ENCODE measurements at regions not wholly inside any gene's neighbourhood (a gene's known extent, or its start where the extent isn't known, plus 50 kb on each side); places are given as distances from the start of the nearest gene placed in this dataset.

DNA sequence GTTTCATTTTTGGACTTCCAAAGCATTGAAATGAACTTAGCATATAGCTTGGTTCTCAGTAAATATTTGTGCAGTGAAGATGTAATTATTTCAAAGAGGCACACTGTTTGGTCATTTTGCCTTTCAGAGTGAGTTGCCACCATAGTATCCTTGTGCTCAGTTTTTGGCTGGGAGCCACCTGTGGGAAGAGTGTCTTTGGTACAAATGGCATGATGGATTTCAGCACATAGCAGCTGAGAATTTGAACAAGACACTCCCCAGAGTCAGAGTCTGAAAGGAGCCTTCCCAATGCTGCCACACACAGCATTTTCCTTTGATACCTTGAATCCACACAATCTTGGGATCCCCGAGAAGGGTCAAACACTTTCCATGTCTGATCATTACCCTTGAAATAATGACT, 897.2 kb upstream of the ARPP21 start:
- no peak for DNase-seq (ENCODE audit: low spot score)

DNA sequence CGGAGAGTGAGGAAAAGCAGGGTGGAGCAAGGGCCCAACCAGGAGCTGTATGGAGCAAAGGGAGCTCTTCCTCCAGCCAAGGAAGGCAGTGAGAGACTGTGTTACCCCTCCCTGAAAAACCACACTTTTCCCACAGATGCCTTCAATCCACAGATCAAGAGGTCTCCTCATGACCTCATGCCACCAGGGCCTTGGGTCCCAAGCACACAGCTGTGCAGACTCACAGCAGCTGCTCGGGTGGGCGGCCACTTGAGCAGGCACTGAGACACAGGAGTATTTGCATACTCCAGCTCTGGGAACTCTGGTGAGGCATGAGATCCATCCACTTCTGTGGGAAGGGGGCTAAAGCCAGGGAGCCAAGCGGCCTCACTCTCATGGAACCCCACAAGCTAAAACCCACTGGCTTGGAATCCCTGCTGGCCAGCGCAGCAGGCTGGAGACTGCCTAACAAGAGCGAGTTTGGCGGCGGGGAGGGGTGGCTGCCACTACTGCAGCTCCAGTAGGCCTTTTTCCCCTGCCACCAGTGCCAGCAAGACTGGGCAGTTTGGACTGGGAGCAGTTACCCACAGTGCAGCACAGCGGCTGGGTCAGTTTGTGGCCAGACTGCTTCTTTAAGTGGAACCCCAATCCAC, 880.6 kb upstream of the ARPP21 start:
- DNase-seq (ENCODE audit: low spot score): peak; percentile 83

DNA sequence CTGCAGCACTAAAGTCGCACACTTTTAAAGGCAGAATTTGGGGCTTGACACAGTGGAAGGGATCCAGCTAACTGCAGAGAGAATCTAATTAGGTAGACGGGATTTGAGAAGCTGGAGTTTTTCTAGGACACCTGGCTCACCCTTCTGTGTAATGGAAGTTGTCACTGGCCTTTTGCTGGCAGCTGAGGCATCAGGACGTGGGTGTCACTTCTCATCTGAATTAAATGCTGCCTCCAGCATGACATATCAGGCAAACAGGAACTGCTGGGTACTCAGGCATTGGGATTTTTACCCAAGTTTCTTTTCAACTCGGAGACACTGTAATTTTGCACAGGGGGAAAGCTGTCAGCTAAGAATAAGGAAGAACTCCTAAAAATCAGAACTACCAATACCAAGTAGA, 861.9 kb upstream of the ARPP21 start:
- no peak for DNase-seq (ENCODE audit: low spot score)

DNA sequence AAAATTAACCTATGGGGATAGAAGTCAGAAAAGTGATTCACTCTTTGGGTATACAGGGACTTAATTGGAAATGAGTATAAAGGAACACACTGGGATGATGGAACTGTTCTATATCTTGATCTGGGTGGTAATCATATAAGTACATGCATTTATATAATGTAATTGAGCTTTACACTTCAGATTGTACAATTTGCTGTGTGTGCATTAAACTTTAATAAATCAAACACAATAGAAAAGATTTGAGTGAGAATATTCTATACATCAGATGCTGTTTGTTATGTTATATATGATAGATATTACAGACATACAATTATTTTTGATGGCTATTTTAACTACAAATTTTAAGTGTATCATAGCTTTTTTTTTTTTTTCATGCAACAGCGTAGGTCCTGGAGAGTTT, 860.2 kb upstream of the ARPP21 start:
- no peak for DNase-seq (ENCODE audit: low spot score)

DNA sequence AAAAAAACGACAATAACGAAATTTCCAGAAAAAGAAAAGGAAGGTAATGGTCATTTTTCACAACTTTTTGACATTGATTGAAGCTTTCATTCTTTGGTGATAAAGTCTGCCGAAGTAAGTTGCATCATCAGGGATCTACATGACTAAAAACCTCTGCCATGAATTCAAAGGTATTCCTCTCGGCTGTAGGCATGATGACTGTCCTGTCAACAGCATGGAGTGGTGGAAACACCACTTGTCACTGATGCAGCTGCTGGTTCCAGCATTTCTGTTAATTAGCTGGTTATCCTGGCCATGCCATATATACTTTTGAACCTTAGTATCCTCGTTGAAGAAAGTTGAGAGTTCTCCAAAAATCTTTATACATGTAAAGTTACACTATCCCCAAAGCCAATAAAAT, 859.0 kb upstream of the ARPP21 start:
- no peak for DNase-seq (ENCODE audit: low spot score)

DNA sequence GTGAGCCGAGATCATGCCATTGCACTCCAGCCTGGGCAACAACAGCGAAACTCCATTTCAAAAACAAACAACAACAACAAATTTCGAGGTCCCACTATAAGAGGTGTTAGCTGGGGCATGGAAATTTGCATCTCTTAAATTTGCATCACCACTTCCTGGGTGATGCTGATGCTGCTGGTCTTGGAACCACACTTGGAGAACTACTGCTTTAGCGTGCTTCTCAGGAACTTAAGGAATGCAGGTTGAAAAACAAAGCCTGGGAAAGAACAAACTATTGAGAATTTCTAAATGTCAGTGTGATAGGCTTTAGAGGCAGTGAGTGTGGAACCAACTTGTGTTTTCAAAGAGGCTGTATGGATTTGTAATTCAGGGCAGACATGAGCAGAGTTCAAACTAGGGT, 858.4 kb upstream of the ARPP21 start:
- DNase-seq (ENCODE audit: low spot score): no peak

DNA sequence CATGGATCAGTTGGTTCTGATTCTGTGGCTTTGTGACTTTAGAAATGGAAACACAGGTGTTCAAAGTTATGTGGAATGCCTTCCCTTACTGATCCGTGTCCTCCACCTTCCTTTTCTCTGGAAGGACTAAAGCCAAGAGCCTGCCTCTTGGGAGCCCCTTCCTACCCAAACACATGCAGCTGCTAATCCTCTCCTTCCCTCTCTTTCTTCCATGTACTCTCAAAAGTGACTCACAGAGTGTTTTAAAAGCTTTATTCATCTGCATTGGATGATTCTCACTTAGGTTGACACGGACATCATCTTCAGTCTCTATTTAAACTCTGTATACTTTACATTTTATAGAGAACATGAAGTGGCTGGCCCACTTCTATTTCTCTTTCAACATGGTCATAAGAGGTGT, 856.5 kb upstream of the ARPP21 start:
- no peak for DNase-seq (ENCODE audit: low spot score)

DNA sequence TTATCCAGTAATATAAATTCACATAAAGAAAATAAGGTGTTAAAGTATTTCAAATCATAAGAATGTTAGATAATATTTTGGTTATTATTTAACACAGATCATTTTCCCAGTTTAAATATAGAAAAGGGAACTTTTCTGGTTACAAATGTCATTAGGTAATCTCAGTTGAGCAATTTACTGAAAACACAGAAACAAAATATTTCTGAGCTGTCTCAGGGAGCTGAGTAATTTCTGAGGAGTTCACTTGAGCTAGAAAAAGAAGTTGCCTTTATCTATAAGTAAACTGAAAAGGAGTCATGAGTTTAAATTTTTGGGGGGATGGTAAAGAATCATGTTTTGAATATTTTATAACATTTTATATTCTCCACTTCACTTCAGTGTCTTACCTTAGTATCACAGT, 855.4 kb upstream of the ARPP21 start:
- no peak for DNase-seq (ENCODE audit: low spot score)

- DNase-seq (ENCODE audit: low spot score): no peak
Observed at GRCh38 chr3:34793057-34793456, 846.3 kb upstream of the ARPP21 start.

GRCh38 chr3:34807611-34808010, 831.7 kb upstream of the ARPP21 start:
- DNase-seq (ENCODE audit: low spot score): no peak

DNA sequence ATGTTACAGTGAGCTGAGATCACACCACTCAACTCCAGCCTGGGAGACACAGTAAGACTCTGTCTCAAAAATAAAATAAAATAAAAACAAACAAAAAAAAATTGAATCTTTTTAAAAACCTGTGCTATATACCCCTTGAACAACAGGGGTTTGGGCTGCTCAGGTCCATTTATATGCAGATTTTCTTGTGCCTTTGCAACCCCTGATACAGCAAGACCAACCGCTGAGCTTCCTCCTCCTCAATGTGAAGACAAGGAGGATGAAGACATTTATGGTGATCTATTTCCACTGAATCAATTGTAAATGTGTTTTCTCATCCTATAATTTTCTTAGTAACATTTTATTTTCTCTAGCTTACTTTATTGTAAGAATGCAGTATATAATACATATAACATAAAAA, 831.0 kb upstream of the ARPP21 start:
- no peak for DNase-seq (ENCODE audit: low spot score)

GRCh38 chr3:34828847-34829246, 810.5 kb upstream of the ARPP21 start:
- no peak for DNase-seq (ENCODE audit: low spot score)

- DNase-seq (ENCODE audit: low spot score): no peak
Observed at GRCh38 chr3:34832865-34833508, 806.3 kb upstream of the ARPP21 start.

DNA sequence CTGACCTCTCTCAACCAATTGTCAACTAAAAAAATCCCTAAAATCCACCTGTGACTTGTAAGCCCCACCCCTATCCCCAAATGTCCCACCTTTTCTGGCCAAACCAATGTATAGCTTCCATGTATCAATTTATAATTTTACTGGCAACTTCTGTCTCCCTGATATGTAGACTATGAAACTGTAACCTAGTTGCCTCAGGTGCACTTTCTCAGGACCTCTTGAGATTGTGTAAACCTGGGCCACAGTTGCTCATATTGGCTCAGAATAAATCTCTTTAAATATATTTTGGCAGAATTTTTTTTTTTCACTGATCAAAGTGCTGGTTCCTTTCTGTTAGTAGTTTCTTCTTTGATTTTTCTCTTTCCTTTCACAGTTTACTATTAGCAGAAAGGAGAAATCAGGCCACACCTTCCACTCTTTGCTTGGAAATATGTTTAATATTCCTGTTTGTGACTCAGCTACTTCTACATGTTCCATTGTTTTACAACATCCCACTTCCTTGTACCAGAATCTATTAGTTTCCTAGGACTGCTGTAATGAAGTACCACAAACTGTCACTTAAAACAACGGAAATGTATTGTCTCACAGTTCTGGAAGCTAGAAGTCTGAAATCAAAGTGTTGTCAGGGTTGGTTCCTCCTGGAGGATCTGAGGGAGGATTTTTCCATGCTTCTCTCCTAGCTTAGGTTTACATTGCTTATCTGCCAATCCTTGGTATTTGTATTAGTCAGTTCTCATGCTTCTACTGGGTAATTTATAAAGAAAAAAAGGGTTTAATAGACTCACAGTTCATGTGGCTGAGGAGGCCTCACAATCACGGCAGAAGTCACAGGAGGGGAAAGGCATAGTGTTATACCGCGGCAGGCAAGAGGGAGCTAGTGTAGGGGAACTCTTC, 801.2 kb upstream of the ARPP21 start:
- DNase-seq (ENCODE audit: low spot score): no peak

GRCh38 chr3:34842706-34843480, 796.4 kb upstream of the ARPP21 start:
- no peak for DNase-seq (ENCODE audit: low spot score)

- no peak for DNase-seq (ENCODE audit: low spot score)
Observed at GRCh38 chr3:34844323-34844620, 795.1 kb upstream of the ARPP21 start.

- no peak for DNase-seq (ENCODE audit: low spot score)
Observed at GRCh38 chr3:34851137-34851536, 788.2 kb upstream of the ARPP21 start.

- DNase-seq (ENCODE audit: low spot score): no peak
Observed at GRCh38 chr3:34852844-34853439, 786.4 kb upstream of the ARPP21 start.

DNA sequence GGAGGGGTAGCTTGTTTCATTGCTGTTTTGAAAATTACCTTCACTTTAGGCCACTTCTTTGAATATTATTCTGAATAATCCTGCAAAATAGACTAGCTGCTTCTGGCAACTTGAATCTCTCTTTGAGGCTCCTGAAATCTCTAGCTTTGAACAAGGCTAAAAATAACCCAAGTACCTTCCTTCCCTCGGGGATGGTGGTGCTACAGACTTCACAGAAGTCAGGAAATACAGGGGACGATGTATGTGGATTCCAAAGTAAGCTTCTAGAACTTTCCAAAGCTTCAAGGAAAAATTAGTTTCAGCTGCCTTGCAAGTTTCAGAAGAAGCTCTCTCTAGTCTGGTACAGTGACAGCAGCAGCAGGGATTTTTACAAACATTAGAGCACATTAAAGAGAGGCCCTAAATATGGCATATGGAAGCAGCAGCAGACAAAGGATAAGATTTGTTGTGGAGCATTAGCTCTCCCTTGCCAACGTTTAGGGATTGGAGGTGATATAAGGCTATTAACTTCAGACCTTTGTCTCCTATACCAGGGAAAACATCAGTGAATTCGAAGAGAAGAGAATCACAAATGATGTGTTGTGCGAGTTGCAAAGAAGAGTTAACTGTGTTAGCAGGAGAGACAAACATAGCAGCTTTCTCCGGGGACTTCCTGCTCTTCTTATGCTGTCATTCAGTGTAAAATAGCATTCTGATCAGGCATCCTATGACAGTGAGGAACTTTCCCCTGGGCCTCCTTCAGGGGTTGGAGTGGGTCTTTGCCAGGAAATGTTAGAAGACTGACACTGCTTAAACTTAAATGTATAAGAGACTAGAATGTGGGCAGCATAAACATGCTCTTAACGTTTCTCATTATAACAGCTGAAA, 783.0 kb upstream of the ARPP21 start:
- DNase-seq (ENCODE audit: low spot score): no peak

- no peak for DNase-seq (ENCODE audit: low spot score)
Observed at GRCh38 chr3:34858067-34858660, 781.2 kb upstream of the ARPP21 start.

Data from mesenteric fat pad (tissue), 1 donor.